Testis (tissue), 2 donors: ENCODE measurements at regions not wholly inside any gene's neighbourhood (a gene's known extent, or its start where the extent isn't known, plus 50 kb on each side); places are given as distances from the start of the nearest gene placed in this dataset.

ENCODE experiments used
- DNase-seq: peaks from one replicate; pipeline ENCODE4 v3.0.0-alpha.2; 2019
- H3K27ac ChIP-seq, 2 donors: fragments of 200-600 bp; sonication (generic); one replicate each; pipeline ENCODE4 v1.5.1; 2019
- H3K27me3 ChIP-seq: fragments of 200-600 bp; sonication (generic); one replicate; pipeline ENCODE4 v1.5.1; 2019
- H3K36me3 ChIP-seq: fragments of 200-600 bp; sonication (generic); one replicate; pipeline ENCODE4 v1.5.1; 2017; ENCODE audit warnings: low read depth; ENCODE audit errors: missing control alignments
- H3K4me1 ChIP-seq: fragments of 200-600 bp; sonication (generic); one replicate; pipeline ENCODE4 v1.5.1; 2019
- H3K4me3 ChIP-seq, 2 donors: fragments of 200-600 bp; sonication (generic); one replicate each; pipeline ENCODE4 v1.5.1; 2017 to 2019
- H3K9me3 ChIP-seq: fragments of 200-600 bp; sonication (generic); one replicate; pipeline ENCODE4 v1.5.1; 2017
- CTCF ChIP-seq, 3 experiments: fragments of 450-650 bp in 2 of 3; fragments of 200-600 bp in 1 of 3; sonication (generic) in 1 of 3; IDR thresholded peaks; one replicate each; pipeline ENCODE4 v1.5.1; 2016 to 2019; ENCODE audit warnings: antibody characterized with exemption in 3 of 3, mild to moderate bottlenecking in 2 of 3, moderate library complexity in 1 of 3
- POLR2A ChIP-seq: fragments of 450-650 bp; IDR thresholded peaks from one replicate; pipeline ENCODE4 v1.6.1; 2017; ENCODE audit warnings: antibody characterized with exemption, mild to moderate bottlenecking, moderate library complexity
- WGBS, 2 donors: methylation state at CpG; one replicate each; pipeline ENCODE4 v1.1.5; 2018; 5-methylcytosine and 5-hydroxymethylcytosine counted together
- intact Hi-C: fragments of 100-400 bp; cut with DNase I; formaldehyde crosslinking; loops from one replicate; pipeline ENCODE4 v1.15.1; 2023; ENCODE audit warnings: low total_unique reads

DNA sequence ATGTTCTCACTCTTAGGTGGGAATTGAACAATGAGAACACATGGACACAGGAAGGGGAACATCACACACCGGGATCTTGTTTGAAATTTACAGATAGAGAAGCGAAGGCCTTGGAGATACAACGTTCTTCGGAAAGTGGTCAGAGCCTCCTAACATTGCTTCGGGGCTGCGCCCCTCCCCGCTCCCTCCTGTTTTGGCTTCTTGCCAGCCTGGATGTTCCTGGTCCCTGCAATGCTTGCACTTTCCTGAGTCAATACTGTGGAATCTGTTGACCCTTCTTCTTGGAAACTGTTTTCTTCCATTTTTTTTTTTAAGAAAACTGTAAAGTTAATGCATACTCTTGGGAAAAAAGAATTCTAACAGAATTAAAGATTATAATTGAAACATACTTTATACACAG, 360.8 kb downstream of the SOCS6 start:
- WGBS, 2 donors, result 57 to 76% methylated on average over 7 of the region's 7 CpGs
- no peaks in the 10 kb centered on the region for H3K36me3 ChIP-seq
- no peaks in the 10 kb centered on the region for H3K4me1 ChIP-seq
- H3K27me3 ChIP-seq, result no peaks in the 10 kb centered on the region
- intact Hi-C loops, result no loop called here
- no peak for DNase-seq
- no peak overlapping the region for H3K4me3 ChIP-seq
- TF ChIP-seq POLR2A (no peak), CTCF (IDR thresholded peaks at IDR 0.05) (no peak)
- H3K27ac ChIP-seq, result no peak overlapping the region
- H3K9me3 ChIP-seq, result no peaks in the 10 kb centered on the region

GRCh38 chr18:70645971-70646370, 357.1 kb downstream of the SOCS6 start:
- intact Hi-C loops, result no loop called here
- 85 to 88% methylated on average over 5 of the region's 5 CpGs for WGBS, 2 donors

GRCh38 chr18:70643812-70644211, 355.0 kb downstream of the SOCS6 start:
- TF ChIP-seq CTCF (IDR thresholded peaks at IDR 0.05) (no peak), POLR2A (no peak)
- no peak overlapping the region for H3K27ac ChIP-seq
- H3K4me3 ChIP-seq, result no peak overlapping the region
- intact Hi-C loops, result no loop called here
- H3K36me3 ChIP-seq, result no peaks in the 10 kb centered on the region
- no peaks in the 10 kb centered on the region for H3K4me1 ChIP-seq
- H3K9me3 ChIP-seq, result no peaks in the 10 kb centered on the region
- DNase-seq, result no peak
- H3K27me3 ChIP-seq, result no peaks in the 10 kb centered on the region
- WGBS, 2 donors, result 0 to 78% methylated on average over 1 of the region's 1 CpG

More at GRCh38 chr18:70645971-70646370, 357.1 kb downstream of the SOCS6 start:
- Histone ChIP-seq H3K9me3 (no peaks in the 10 kb centered on the region), H3K36me3 (no peaks in the 10 kb centered on the region), H3K27ac (no peak overlapping the region), H3K4me1 (no peaks in the 10 kb centered on the region), H3K27me3 (no peaks in the 10 kb centered on the region), H3K4me3 (no peak overlapping the region)
- TF ChIP-seq CTCF (IDR thresholded peaks at IDR 0.05), result no peak
- no peak for TF ChIP-seq POLR2A
- no peak for DNase-seq

DNA sequence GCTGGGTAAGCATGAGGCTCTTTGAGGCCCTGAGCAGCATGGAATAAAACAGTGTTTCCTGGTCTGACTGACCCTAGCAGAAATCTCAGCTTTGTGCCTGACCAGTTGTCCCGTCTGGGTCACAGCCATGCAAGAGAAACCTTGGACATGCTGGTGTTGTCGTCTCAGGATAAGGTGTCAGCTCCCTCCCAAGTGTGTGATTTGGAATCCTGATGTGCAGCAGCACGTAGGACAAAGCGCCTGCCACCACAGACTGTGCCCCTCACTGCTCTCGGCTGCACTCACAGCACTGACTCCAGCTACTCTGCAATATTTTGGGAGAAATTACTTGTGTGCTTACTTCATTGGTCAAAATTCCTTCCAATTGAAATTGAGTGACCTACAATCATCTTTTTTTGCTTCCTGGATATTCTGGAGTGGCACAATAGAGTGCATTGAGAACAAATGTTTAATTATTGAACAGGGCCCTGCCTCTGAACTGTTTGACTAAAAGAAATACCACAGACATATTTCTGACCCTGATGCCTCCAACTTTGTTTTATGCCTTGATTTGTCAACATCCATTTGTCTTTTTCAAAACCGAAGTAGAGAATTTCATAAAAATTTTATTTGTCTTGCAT, 352.4 kb downstream of the SOCS6 start:
- no peaks in the 10 kb centered on the region for H3K9me3 ChIP-seq
- intact Hi-C loops, result no loop called here
- no peak for TF ChIP-seq CTCF (IDR thresholded peaks at IDR 0.05)
- no peak for TF ChIP-seq POLR2A

DNA sequence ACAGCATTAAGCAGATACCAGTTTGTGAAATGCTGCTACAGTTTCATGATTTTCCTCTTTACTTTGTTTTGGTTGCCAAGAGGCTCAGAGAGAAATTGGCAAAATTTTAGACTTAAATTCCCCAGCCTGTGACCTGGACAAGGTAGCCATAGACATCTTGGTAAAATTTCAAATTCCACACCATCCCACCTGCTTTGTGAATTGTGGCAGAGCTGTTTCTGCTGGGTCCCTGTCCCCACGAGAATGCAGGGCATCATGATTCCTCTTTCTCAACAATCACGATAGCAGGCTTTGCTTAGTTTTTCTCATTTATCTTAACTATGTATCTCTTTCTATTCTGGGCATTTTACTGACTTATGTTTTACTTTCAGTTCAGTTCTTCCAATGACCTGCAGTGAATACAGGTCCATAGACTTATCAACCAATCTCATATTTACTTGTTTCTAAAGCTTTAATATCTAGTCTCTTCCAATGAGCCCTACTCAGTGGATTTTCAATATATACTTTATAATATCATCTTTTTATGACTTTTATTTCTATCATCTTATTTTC, 351.6 kb downstream of the SOCS6 start:
- Histone ChIP-seq H3K27me3 (no peaks in the 10 kb centered on the region), H3K4me1 (no peaks in the 10 kb centered on the region), H3K36me3 (no peaks in the 10 kb centered on the region), H3K27ac (no peak overlapping the region), H3K4me3 (no peak overlapping the region), H3K9me3 (no peaks in the 10 kb centered on the region)
- 69 to 78% methylated on average over 2 of the region's 2 CpGs for WGBS, 2 donors
- intact Hi-C loops, result no loop called here
- DNase-seq, result no peak
- no peak for TF ChIP-seq CTCF (IDR thresholded peaks at IDR 0.05)

More for the DNA sequence above, 352.4 kb downstream of the SOCS6 start:
- Histone ChIP-seq H3K4me1 (no peaks in the 10 kb centered on the region), H3K36me3 (no peaks in the 10 kb centered on the region), H3K27ac (no peak overlapping the region), H3K4me3 (no peak overlapping the region), H3K27me3 (no peaks in the 10 kb centered on the region)
- 59 to 74% methylated on average over 6 of the region's 6 CpGs for WGBS, 2 donors
- no peak for DNase-seq
